GM19035 (cell line): ENCODE measurements at regions not wholly inside any gene's neighbourhood (a gene's known extent, or its start where the extent isn't known, plus 50 kb on each side); places are given as distances from the start of the nearest gene placed in this dataset.
"Not testable (repeated sequence)": the region's sequence is repeated elsewhere in the genome, so short reads cannot be mapped to it uniquely, and the experiment has no call there.

Experiments used
- ATAC-seq: cut with Tn5 transposase; IDR thresholded peaks from one replicate; pipeline ENCODE4 v1.9.1; 2021; ENCODE audit not compliant: unreplicated experiment

- not testable (repeated sequence) for ATAC-seq
Observed at GRCh38 chr22:23439581-23439980, 140.5 kb downstream of the IGLL1 start.

- no peak for ATAC-seq
Observed at GRCh38 chr22:23438216-23438615, 141.9 kb downstream of the IGLL1 start.

- no peak for ATAC-seq
Observed at GRCh38 chr22:23437779-23438178, 142.3 kb downstream of the IGLL1 start.

GRCh38 chr22:23437107-23437395 is 143.0 kb downstream of the IGLL1 start:
- not testable (repeated sequence) for ATAC-seq

- not testable (repeated sequence) for ATAC-seq
Observed at GRCh38 chr22:23436354-23437106, 143.6 kb downstream of the IGLL1 start.

- ATAC-seq = not testable (repeated sequence)
Observed at GRCh38 chr22:23435186-23435585, 144.9 kb downstream of the IGLL1 start.

- ATAC-seq = not testable (repeated sequence)
Observed at GRCh38 chr22:23434198-23434830, 145.8 kb downstream of the IGLL1 start.

GRCh38 chr22:23433127-23434005 is 146.7 kb downstream of the IGLL1 start:
- not testable (repeated sequence) for ATAC-seq

- not testable (repeated sequence) for ATAC-seq
Observed at GRCh38 chr22:23432719-23433118, 147.4 kb downstream of the IGLL1 start.

GRCh38 chr22:23431337-23432072 is 148.6 kb downstream of the IGLL1 start:
- ATAC-seq = no peak

- ATAC-seq = not testable (repeated sequence)
Observed at GRCh38 chr22:23424551-23425068, 155.5 kb downstream of the IGLL1 start.

- no peak for ATAC-seq
Observed at GRCh38 chr22:23424031-23424430, 156.1 kb downstream of the IGLL1 start.

GRCh38 chr22:23422281-23422680 is 157.8 kb downstream of the IGLL1 start:
- not testable (repeated sequence) for ATAC-seq

GRCh38 chr22:23421300-23421699 is 158.8 kb downstream of the IGLL1 start:
- not testable (repeated sequence) for ATAC-seq

GRCh38 chr22:23419931-23420330 is 160.2 kb downstream of the IGLL1 start:
- ATAC-seq = no peak

GRCh38 chr22:23419171-23419570 is 160.9 kb downstream of the IGLL1 start:
- ATAC-seq = no peak

- no peak for ATAC-seq
Observed at GRCh38 chr22:23418159-23418788, 161.8 kb downstream of the IGLL1 start.

- ATAC-seq = not testable (repeated sequence)
Observed at GRCh38 chr22:23417327-23417726, 162.8 kb downstream of the IGLL1 start.

GRCh38 chr22:23416169-23416690 is 163.9 kb downstream of the IGLL1 start:
- not testable (repeated sequence) for ATAC-seq

GRCh38 chr22:23415490-23415851 is 164.6 kb downstream of the IGLL1 start:
- no peak for ATAC-seq
